Thoracic aorta (tissue), 2 donors: ENCODE measurements at regions not wholly inside any gene's neighbourhood (a gene's known extent, or its start where the extent isn't known, plus 50 kb on each side); places are given as distances from the start of the nearest gene placed in this dataset.

Experiments used
- ATAC-seq: fragments of 150-250 bp; one replicate; pipeline ENCODE4 v1.8.0; 2017; ENCODE audit warnings: low read depth; ENCODE audit not compliant: insufficient number of reproducible peaks, low FRiP score
- DNase-seq: peaks from one replicate; pipeline ENCODE4 v3.0.0-alpha.2; 2020; ENCODE audit warnings: low spot score
- H3K27ac ChIP-seq, 2 donors: fragments of 200-600 bp; sonication (generic); 1 replicate in 1 of 2; 2 replicates in 1 of 2; pipeline ENCODE4 v1.5.1; 2016; ENCODE audit warnings: mild to moderate bottlenecking in 2 of 2, moderate library complexity in 2 of 2
- H3K27me3 ChIP-seq: fragments of 200-600 bp; sonication (generic); replicated peaks from 2 replicates; pipeline ENCODE4 v1.6.0; 2016; ENCODE audit warnings: mild to moderate bottlenecking; ENCODE audit not compliant: insufficient read depth
- H3K36me3 ChIP-seq: fragments of 200-600 bp; sonication (generic); one replicate; pipeline ENCODE4 v1.5.1; 2016
- H3K4me1 ChIP-seq, 2 donors: fragments of 200-600 bp; sonication (generic); 1 replicate in 1 of 2; 2 replicates in 1 of 2; pipeline versions ENCODE4 v1.5.1 to v1.6.0; 2016; ENCODE audit warnings: low read depth in 2 of 2, mild to moderate bottlenecking in 1 of 2; ENCODE audit not compliant: control insufficient read depth in 1 of 2
- H3K4me3 ChIP-seq: fragments of 200-600 bp; sonication (generic); 2 replicates; pipeline ENCODE4 v1.5.1; 2016; ENCODE audit warnings: mild to moderate bottlenecking
- H3K9me3 ChIP-seq: fragments of 200-600 bp; sonication (generic); 2 replicates; pipeline ENCODE4 v1.5.1; 2016
- CTCF ChIP-seq: fragments of 200-600 bp; sonication (generic); IDR thresholded peaks from one replicate; pipeline ENCODE4 v1.5.1; 2019; ENCODE audit warnings: antibody characterized with exemption

DNA sequence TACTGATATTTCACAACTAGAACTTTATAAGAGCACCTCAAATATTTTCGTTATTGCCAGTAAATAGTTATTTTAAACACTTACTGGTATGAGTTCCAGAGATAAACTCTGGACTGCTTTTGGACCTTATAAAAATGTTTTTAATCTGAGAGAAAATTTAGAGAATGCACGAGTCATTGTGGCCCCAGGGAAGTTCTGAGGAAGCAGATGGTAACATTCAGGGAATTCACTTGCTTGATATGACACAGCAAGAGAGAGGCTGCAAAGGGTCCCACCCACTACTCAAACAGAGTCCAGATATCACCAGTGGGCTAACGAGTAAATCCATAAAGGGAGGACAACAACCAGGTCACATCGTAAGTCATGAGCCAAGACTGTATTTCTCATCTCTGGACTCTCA lies 526.8 kb downstream of the TDRD15 start:
- no peaks in the 10 kb centered on the region for H3K36me3 ChIP-seq
- H3K4me3 ChIP-seq: no peak overlapping the region
- DNase-seq (no peak), ATAC-seq (no peak)
- no peak overlapping the region for H3K27ac ChIP-seq
- TF ChIP-seq CTCF: no peak
- no peaks in the 10 kb centered on the region for H3K27me3 ChIP-seq
- no peaks in the 10 kb centered on the region for H3K4me1 ChIP-seq
- H3K9me3 ChIP-seq: no peaks in the 10 kb centered on the region

DNA sequence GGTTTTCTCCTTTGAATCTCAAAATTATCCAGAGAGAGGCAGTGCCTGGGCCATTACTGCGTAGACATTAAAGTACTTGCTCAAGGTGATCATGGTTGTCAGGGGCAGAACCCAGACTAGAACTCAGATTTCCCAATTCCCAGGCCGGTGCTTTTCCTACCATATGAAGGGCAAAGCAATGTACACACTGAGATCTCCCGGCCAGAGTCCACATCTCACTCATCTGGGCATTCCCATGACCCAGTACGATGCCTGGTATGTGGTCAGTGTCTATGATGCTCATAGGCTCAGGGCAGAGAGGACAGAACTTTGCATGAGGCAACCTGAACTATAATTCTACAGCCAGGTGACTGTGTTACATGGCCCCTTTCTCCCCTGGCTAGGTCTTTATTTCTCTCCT lies 531.4 kb downstream of the TDRD15 start:
- Histone ChIP-seq H3K9me3 (no peaks in the 10 kb centered on the region), H3K27ac (no peak overlapping the region), H3K36me3 (no peaks in the 10 kb centered on the region), H3K4me1 (no peaks in the 10 kb centered on the region), H3K27me3 (no peaks in the 10 kb centered on the region), H3K4me3 (no peak overlapping the region)
- ATAC-seq (no peak), DNase-seq (no peak)
- TF ChIP-seq CTCF: no peak

DNA sequence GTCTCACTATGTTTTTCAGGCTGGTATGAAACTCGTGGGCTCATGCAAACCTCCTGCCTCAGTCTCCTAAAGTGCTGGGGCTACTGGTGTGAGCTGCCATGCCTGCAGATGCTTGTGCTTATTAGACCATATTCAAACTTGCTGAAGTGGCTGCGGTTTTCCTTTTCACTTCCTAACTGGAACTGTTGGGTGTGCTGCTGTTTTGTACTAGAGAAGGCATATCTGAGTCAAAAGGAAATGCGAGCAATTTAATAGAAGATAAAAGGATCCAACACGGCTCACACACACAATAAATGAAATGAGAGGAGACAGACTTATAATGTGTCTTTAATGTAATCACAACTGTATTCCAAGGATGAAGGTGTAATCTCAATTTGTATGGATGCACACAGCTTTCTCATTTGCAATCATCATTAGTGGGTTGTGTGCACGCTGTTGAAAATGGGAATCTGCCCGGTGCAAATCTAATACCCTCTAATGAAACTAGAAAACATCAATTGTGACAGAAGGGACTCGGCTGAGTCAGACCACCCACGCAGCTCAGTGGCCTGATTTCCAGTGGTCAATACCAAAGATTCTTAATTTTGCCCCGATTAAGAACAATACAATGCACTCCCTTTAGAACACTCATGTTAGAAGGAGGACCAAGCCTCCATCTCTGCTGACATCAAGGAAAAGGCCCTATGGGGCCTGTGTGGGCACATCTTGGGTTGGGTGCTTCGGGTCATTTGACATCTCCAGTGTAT lies 532.7 kb downstream of the TDRD15 start:
- H3K27ac ChIP-seq: no peak overlapping the region
- ATAC-seq: no peak
- TF ChIP-seq CTCF: no peak
- no peak overlapping the region for H3K4me3 ChIP-seq
- no peak for DNase-seq
- H3K9me3 ChIP-seq: no peaks in the 10 kb centered on the region
- H3K27me3 ChIP-seq: no peaks in the 10 kb centered on the region
- no peaks in the 10 kb centered on the region for H3K4me1 ChIP-seq
- no peaks in the 10 kb centered on the region for H3K36me3 ChIP-seq

GRCh38 chr2:21657445-21657844 lies 533.7 kb downstream of the TDRD15 start:
- no peak for DNase-seq
- TF ChIP-seq CTCF: no peak

DNA sequence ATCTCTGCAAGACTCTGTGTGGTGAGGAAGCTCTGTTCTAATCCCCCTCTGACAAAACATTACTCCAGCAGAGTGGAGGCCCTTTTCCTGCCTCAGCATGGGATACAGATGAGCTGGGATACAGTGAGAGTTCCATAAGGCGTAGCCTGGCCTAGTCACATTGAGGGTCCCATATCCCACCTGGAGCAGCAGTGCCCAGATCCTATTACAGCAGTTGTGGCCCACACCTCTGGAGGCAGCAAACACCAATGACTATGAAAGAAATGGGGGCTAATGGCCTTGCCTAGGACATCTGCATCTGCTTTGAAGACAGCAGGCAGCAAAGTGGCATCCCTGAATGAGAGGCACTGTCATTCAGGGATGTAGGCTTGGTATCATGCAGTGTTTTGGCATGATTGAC lies 534.5 kb downstream of the TDRD15 start:
- ATAC-seq: no peak
- Histone ChIP-seq H3K4me1 (no peaks in the 10 kb centered on the region), H3K27me3 (no peaks in the 10 kb centered on the region), H3K36me3 (no peaks in the 10 kb centered on the region), H3K9me3 (no peaks in the 10 kb centered on the region), H3K4me3 (no peak overlapping the region), H3K27ac (no peak overlapping the region)
- TF ChIP-seq CTCF: no peak
- DNase-seq: no peak

More at GRCh38 chr2:21657445-21657844, 533.7 kb downstream of the TDRD15 start:
- Histone ChIP-seq H3K9me3 (no peaks in the 10 kb centered on the region), H3K4me3 (no peak overlapping the region), H3K36me3 (no peaks in the 10 kb centered on the region), H3K27ac (no peak overlapping the region), H3K27me3 (no peaks in the 10 kb centered on the region), H3K4me1 (no peaks in the 10 kb centered on the region)
- no peak for ATAC-seq
